ENCODE measurements at regions not wholly inside any gene's neighbourhood (a gene's known extent, or its start where the extent isn't known, plus 50 kb on each side); places are given as distances from the start of the nearest gene placed in this dataset.

DNA sequence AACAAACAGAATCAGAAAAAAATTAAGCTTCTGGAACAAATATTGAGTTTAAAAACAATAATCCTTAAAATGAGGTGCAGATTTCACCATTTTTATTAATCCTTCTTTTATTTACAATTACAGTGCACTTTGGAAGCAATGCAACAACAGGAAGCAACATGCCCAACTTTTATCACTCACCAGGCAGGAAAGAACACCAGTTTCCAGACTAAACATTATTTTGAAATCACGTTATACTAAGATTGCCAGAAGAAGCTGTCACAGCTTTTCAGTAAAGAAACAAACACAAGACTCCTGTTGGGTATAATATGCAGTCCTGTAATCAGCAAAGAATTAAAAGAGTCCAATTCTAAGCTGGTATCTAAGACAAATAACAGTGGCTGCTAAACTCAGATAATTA, 137.9 kb upstream of the ZC3H15 start:
- TF ChIP-seq, protein P1, sequence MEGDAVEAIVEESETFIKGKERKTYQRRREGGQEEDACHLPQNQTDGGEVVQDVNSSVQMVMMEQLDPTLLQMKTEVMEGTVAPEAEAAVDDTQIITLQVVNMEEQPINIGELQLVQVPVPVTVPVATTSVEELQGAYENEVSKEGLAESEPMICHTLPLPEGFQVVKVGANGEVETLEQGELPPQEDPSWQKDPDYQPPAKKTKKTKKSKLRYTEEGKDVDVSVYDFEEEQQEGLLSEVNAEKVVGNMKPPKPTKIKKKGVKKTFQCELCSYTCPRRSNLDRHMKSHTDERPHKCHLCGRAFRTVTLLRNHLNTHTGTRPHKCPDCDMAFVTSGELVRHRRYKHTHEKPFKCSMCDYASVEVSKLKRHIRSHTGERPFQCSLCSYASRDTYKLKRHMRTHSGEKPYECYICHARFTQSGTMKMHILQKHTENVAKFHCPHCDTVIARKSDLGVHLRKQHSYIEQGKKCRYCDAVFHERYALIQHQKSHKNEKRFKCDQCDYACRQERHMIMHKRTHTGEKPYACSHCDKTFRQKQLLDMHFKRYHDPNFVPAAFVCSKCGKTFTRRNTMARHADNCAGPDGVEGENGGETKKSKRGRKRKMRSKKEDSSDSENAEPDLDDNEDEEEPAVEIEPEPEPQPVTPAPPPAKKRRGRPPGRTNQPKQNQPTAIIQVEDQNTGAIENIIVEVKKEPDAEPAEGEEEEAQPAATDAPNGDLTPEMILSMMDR (IDR thresholded peaks at IDR 0.05): no peak
- no peak for TF ChIP-seq EP300 (IDR thresholded peaks at IDR 0.05)
- TF ChIP-seq POLR2AphosphoS5 (IDR thresholded peaks at IDR 0.05): no peak
